Astrocyte of the spinal cord (primary cell): ENCODE measurements at regions not wholly inside any gene's neighbourhood (a gene's known extent, or its start where the extent isn't known, plus 50 kb on each side); places are given as distances from the start of the nearest gene placed in this dataset.

Experiments used
- DNase-seq: peaks from one replicate; pipeline ENCODE4 v3.0.0; 2011; ENCODE audit warnings: low read depth, low spot score
- H3K4me3 ChIP-seq: 2 replicates; pipeline ENCODE4 v1.5.1; 2011; ENCODE audit warnings: low read depth, mild to moderate bottlenecking, low read length, moderate library complexity
- in situ Hi-C: cut with HindIII; loops from 2 replicates; pipeline ENCODE4 v1.10.0; 2017; ENCODE audit warnings: low sequenced_read_pairs
- TF ChIP-seq, protein P1 (sequence below): IDR thresholded peaks from 2 replicates; pipeline ENCODE4 v1.5.1; 2012; ENCODE audit warnings: low read depth, mild to moderate bottlenecking, low read length, inconsistent platforms

- no peak for DNase-seq
- no peak overlapping the region for H3K4me3 ChIP-seq
- TF ChIP-seq, protein P1, sequence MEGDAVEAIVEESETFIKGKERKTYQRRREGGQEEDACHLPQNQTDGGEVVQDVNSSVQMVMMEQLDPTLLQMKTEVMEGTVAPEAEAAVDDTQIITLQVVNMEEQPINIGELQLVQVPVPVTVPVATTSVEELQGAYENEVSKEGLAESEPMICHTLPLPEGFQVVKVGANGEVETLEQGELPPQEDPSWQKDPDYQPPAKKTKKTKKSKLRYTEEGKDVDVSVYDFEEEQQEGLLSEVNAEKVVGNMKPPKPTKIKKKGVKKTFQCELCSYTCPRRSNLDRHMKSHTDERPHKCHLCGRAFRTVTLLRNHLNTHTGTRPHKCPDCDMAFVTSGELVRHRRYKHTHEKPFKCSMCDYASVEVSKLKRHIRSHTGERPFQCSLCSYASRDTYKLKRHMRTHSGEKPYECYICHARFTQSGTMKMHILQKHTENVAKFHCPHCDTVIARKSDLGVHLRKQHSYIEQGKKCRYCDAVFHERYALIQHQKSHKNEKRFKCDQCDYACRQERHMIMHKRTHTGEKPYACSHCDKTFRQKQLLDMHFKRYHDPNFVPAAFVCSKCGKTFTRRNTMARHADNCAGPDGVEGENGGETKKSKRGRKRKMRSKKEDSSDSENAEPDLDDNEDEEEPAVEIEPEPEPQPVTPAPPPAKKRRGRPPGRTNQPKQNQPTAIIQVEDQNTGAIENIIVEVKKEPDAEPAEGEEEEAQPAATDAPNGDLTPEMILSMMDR: no peak
- in situ Hi-C loops: no loop called here
Observed at GRCh38 chr9:115651461-115651860, 502.1 kb upstream of the PAPPA start.

- H3K4me3 ChIP-seq: no peak overlapping the region
- in situ Hi-C loops: no loop called here
- DNase-seq: peak; percentile 50
- TF ChIP-seq, protein P1: no peak
Observed at GRCh38 chr9:115653171-115653606, 500.4 kb upstream of the PAPPA start.

DNA sequence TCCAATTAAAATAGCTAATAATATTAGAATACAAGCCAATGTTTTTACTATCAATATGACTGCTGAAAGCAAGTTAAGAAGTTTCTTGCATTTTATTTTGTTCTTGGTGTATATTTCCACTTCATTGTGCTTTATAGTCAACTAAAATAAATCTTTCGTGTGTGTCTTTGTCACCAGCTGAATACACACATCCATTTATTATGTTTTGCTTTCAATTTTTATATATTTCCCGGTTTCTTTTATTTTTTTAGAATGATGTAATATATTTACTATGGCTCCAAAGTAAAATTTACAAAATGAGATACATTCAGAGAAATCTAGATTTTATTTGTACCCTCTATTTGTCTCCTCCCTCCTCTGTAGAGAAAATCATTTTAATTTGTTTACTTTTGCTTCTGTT lies 495.9 kb upstream of the PAPPA start:
- in situ Hi-C loops: no loop called here
- DNase-seq: no peak
- no peak overlapping the region for H3K4me3 ChIP-seq
- TF ChIP-seq, protein P1: no peak

- no peak for DNase-seq
- TF ChIP-seq, protein P1: no peak
- H3K4me3 ChIP-seq: no peak overlapping the region
- in situ Hi-C loops: no loop called here
Observed at GRCh38 chr9:115665519-115665918, 488.1 kb upstream of the PAPPA start.

DNA sequence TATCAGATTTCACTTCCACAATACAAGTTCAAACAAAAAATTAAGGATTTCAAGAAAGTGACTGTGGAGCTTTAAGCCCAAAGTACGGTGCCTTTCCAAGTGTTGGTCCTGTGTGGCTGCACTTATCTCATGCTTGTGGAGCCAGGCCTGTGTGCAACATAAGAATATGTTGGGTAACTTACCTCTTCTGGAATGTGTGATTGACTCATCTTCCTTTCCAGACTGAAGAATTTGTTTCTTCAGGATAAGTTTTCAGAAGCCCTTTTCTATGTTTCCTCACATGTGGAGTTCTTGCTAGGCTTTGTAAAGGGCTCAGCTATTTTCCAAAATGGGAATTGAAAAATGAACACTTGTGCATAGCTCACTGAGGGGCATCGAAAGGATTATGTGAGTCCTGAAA lies 485.1 kb upstream of the PAPPA start:
- in situ Hi-C loops: no loop called here
- TF ChIP-seq, protein P1: no peak
- no peak overlapping the region for H3K4me3 ChIP-seq
- DNase-seq: peak; percentile 85

- TF ChIP-seq, protein P1: no peak
- DNase-seq: no peak
- in situ Hi-C loops: no loop called here
- H3K4me3 ChIP-seq: no peak overlapping the region
Observed at GRCh38 chr9:115671236-115671962, 482.2 kb upstream of the PAPPA start.

DNA sequence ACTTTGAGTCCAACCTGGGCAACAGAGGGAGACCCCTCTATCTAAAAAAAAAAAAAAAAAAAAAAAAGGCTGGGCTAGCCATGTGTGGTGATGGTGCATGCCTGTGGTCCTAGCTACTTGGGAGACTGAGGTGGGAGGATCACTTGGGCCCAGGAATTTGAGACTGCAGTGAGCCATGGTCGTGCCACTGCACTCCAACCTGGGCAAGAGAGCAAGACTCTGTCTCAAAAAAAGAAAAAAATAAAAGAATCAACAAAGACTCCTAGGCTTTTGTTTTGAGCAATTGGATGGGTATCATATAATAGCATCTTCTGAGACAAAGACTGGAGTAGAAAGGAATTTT lies 481.7 kb upstream of the PAPPA start:
- in situ Hi-C loops: no loop called here
- TF ChIP-seq, protein P1: no peak
- no peak overlapping the region for H3K4me3 ChIP-seq
- DNase-seq: no peak
